ENCODE measurements at regions not wholly inside any gene's neighbourhood (a gene's known extent, or its start where the extent isn't known, plus 50 kb on each side); places are given as distances from the start of the nearest gene placed in this dataset.

GRCh38 chr1:58006421-58007046, 540.0 kb downstream of the OMA1 start:
- TF ChIP-seq CTCF (IDR thresholded peaks at IDR 0.05 in 2 of 3, conservative IDR thresholded peaks at IDR 0.05 in 1 of 3; ENCODE audit: insufficient read depth in 2 of 3, low read depth in 1 of 3, low read length in 3 of 3) (no peak), ZKSCAN8 (CRISPR knock-in tag; IDR thresholded peaks at IDR 0.05) (no peak), ATF4 (CRISPR knock-in tag; IDR thresholded peaks at IDR 0.05) (no peak), COPS2 (conservative IDR thresholded peaks at IDR 0.05) (no peak), NFYB (IDR thresholded peaks at IDR 0.05; ENCODE audit: extremely low read depth, insufficient read length) (no peak), CHD2 (IDR thresholded peaks at IDR 0.05; ENCODE audit: low read depth, low read length) (no peak), ZBTB5 (IDR thresholded peaks at IDR 0.05) (no peak), ZNF12 (CRISPR knock-in tag; IDR thresholded peaks at IDR 0.05) (no peak), POLR2G (IDR thresholded peaks at IDR 0.05; ENCODE audit: low read depth, low read length) (no peak), SIX5 (IDR thresholded peaks at IDR 0.05; ENCODE audit: borderline replicate concordance in 1 of 2, insufficient read depth in 1 of 2, low read depth in 1 of 2, low read length in 2 of 2) (no peak)
- TF ChIP-seq, protein P1, sequence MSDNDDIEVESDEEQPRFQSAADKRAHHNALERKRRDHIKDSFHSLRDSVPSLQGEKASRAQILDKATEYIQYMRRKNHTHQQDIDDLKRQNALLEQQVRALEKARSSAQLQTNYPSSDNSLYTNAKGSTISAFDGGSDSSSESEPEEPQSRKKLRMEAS (CRISPR knock-in tag; IDR thresholded peaks at IDR 0.05): no peak

Measured in K562 (cell line).